Activated naive CD8-positive, alpha-beta T cell treated with anti-CD3 and anti-CD28 coated beads, Interleukin-2, amount 50 U/mL, for 24 hours (primary cell): ENCODE measurements at regions not wholly inside any gene's neighbourhood (a gene's known extent, or its start where the extent isn't known, plus 50 kb on each side); places are given as distances from the start of the nearest gene placed in this dataset.

Experiments
- ATAC-seq: fragments of 150-1000 bp; cut with Tn5 transposase; one replicate; pipeline ENCODE4 v1.10.0; 2021
- DNase-seq: peaks from one replicate; pipeline ENCODE4 v3.0.0; 2021
- H3K27ac Mint-ChIP-seq: one replicate; pipeline ENCODE4 v1.8.0; 2021; ENCODE audit warnings: mild to moderate bottlenecking, mixed read lengths
- H3K27me3 Mint-ChIP-seq: one replicate; pipeline ENCODE4 v1.8.0; 2021; ENCODE audit warnings: mixed read lengths
- H3K36me3 Mint-ChIP-seq: one replicate; pipeline ENCODE4 v1.8.0; 2021; ENCODE audit warnings: low read depth, mixed read lengths
- H3K4me1 Mint-ChIP-seq: one replicate; pipeline ENCODE4 v1.8.0; 2021; ENCODE audit warnings: mixed read lengths
- H3K4me3 Mint-ChIP-seq: one replicate; pipeline ENCODE4 v1.8.0; 2021; ENCODE audit warnings: mild to moderate bottlenecking, moderate library complexity, mixed read lengths
- H3K9me3 Mint-ChIP-seq: one replicate; pipeline ENCODE4 v1.8.0; 2021; ENCODE audit warnings: mixed read lengths

- Mint-ChIP-seq H3K36me3 (no peaks in the 10 kb centered on the region), H3K27ac (no peak overlapping the region), H3K4me3 (no peak overlapping the region), H3K4me1 (no peaks in the 10 kb centered on the region), H3K27me3 (peaks cover 2% of the 10 kb centered on the region), H3K9me3 (peaks cover 7% of the 10 kb centered on the region)
- DNase-seq (no peak), ATAC-seq (no peak)
Measured at GRCh38 chr9:16245756-16246440, 624.6 kb downstream of the BNC2 start.

- H3K27me3 Mint-ChIP-seq, result peaks cover 2% of the 10 kb centered on the region
- H3K4me3 Mint-ChIP-seq, result no peak overlapping the region
- no peaks in the 10 kb centered on the region for H3K4me1 Mint-ChIP-seq
- no peaks in the 10 kb centered on the region for H3K36me3 Mint-ChIP-seq
- ATAC-seq (no peak), DNase-seq (no peak)
- no peak overlapping the region for H3K27ac Mint-ChIP-seq
- H3K9me3 Mint-ChIP-seq, result peaks cover 7% of the 10 kb centered on the region
Measured at GRCh38 chr9:16246785-16247184, 623.7 kb downstream of the BNC2 start.

- Mint-ChIP-seq H3K36me3 (no peaks in the 10 kb centered on the region), H3K4me3 (no peak overlapping the region), H3K27ac (no peak overlapping the region), H3K4me1 (no peaks in the 10 kb centered on the region), H3K27me3 (peaks cover 2% of the 10 kb centered on the region), H3K9me3 (peaks cover 7% of the 10 kb centered on the region)
- no peak for ATAC-seq
- no peak for DNase-seq
Measured at GRCh38 chr9:16247188-16247875, 623.1 kb downstream of the BNC2 start.

GRCh38 chr9:16248822-16249221 lies 621.6 kb downstream of the BNC2 start:
- Mint-ChIP-seq H3K27me3 (peaks cover 2% of the 10 kb centered on the region), H3K4me1 (no peaks in the 10 kb centered on the region), H3K9me3 (peaks cover 7% of the 10 kb centered on the region), H3K27ac (no peak overlapping the region), H3K36me3 (no peaks in the 10 kb centered on the region), H3K4me3 (no peak overlapping the region)
- no peak for DNase-seq
- no peak for ATAC-seq

GRCh38 chr9:16252616-16253015 lies 617.9 kb downstream of the BNC2 start:
- H3K27me3 Mint-ChIP-seq, result peaks cover 2% of the 10 kb centered on the region
- DNase-seq, result no peak
- peaks cover 4% of the 10 kb centered on the region for H3K9me3 Mint-ChIP-seq

GRCh38 chr9:16254674-16255073 lies 615.8 kb downstream of the BNC2 start:
- DNase-seq, result no peak
- Mint-ChIP-seq H3K36me3 (no peaks in the 10 kb centered on the region), H3K4me3 (no peak overlapping the region), H3K27ac (no peak overlapping the region), H3K4me1 (peaks cover 5% of the 10 kb centered on the region), H3K9me3 (peaks cover 3% of the 10 kb centered on the region), H3K27me3 (no peaks in the 10 kb centered on the region)
- ATAC-seq, result no peak

More at GRCh38 chr9:16252616-16253015, 617.9 kb downstream of the BNC2 start:
- Mint-ChIP-seq H3K4me1 (no peaks in the 10 kb centered on the region), H3K4me3 (no peak overlapping the region), H3K27ac (no peak overlapping the region), H3K36me3 (no peaks in the 10 kb centered on the region)
- no peak for ATAC-seq

GRCh38 chr9:16255217-16255616 lies 615.3 kb downstream of the BNC2 start:
- DNase-seq, result no peak
- Mint-ChIP-seq H3K27me3 (no peaks in the 10 kb centered on the region), H3K4me3 (no peak overlapping the region), H3K27ac (no peak overlapping the region), H3K4me1 (peaks cover 5% of the 10 kb centered on the region), H3K36me3 (no peaks in the 10 kb centered on the region), H3K9me3 (peaks cover 3% of the 10 kb centered on the region)
- ATAC-seq, result no peak

GRCh38 chr9:16257604-16258003 lies 612.9 kb downstream of the BNC2 start:
- H3K27me3 Mint-ChIP-seq, result no peaks in the 10 kb centered on the region
- peaks cover 5% of the 10 kb centered on the region for H3K4me1 Mint-ChIP-seq
- no peak overlapping the region for H3K4me3 Mint-ChIP-seq
- DNase-seq (no peak), ATAC-seq (no peak)
- no peaks in the 10 kb centered on the region for H3K36me3 Mint-ChIP-seq
- peaks cover 3% of the 10 kb centered on the region for H3K9me3 Mint-ChIP-seq
- no peak overlapping the region for H3K27ac Mint-ChIP-seq

- Mint-ChIP-seq H3K9me3 (peaks cover 3% of the 10 kb centered on the region), H3K27ac (no peak overlapping the region), H3K4me1 (peaks cover 5% of the 10 kb centered on the region), H3K36me3 (no peaks in the 10 kb centered on the region), H3K4me3 (no peak overlapping the region), H3K27me3 (no peaks in the 10 kb centered on the region)
- ATAC-seq (no peak), DNase-seq (no peak)
Measured at GRCh38 chr9:16258191-16258590, 612.3 kb downstream of the BNC2 start.

GRCh38 chr9:16258708-16259107 lies 611.8 kb downstream of the BNC2 start:
- no peaks in the 10 kb centered on the region for H3K36me3 Mint-ChIP-seq
- H3K4me3 Mint-ChIP-seq, result no peak overlapping the region
- no peaks in the 10 kb centered on the region for H3K27me3 Mint-ChIP-seq
- DNase-seq (no peak), ATAC-seq (no peak)
- H3K27ac Mint-ChIP-seq, result no peak overlapping the region
- H3K9me3 Mint-ChIP-seq, result peaks cover 3% of the 10 kb centered on the region
- H3K4me1 Mint-ChIP-seq, result peaks cover 5% of the 10 kb centered on the region

- Mint-ChIP-seq H3K27ac (no peak overlapping the region), H3K27me3 (no peaks in the 10 kb centered on the region), H3K36me3 (no peaks in the 10 kb centered on the region), H3K9me3 (peaks cover 6% of the 10 kb centered on the region), H3K4me3 (no peak overlapping the region), H3K4me1 (peaks cover 5% of the 10 kb centered on the region)
- ATAC-seq, result no peak
- DNase-seq, result no peak
Measured at GRCh38 chr9:16262477-16263261, 607.8 kb downstream of the BNC2 start.

GRCh38 chr9:16265688-16266087 lies 604.8 kb downstream of the BNC2 start:
- DNase-seq, result no peak
- H3K27me3 Mint-ChIP-seq, result no peaks in the 10 kb centered on the region
- ATAC-seq, result no peak
- no peaks in the 10 kb centered on the region for H3K36me3 Mint-ChIP-seq
- no peak overlapping the region for H3K27ac Mint-ChIP-seq
- H3K4me1 Mint-ChIP-seq, result no peaks in the 10 kb centered on the region
- no peak overlapping the region for H3K4me3 Mint-ChIP-seq
- peaks cover 4% of the 10 kb centered on the region for H3K9me3 Mint-ChIP-seq

- Mint-ChIP-seq H3K36me3 (no peaks in the 10 kb centered on the region), H3K27ac (no peak overlapping the region), H3K4me1 (no peaks in the 10 kb centered on the region), H3K4me3 (no peak overlapping the region), H3K9me3 (peaks cover 4% of the 10 kb centered on the region), H3K27me3 (no peaks in the 10 kb centered on the region)
- DNase-seq, result peak; percentile 15
- ATAC-seq, result no peak
Measured at GRCh38 chr9:16266648-16267276, 603.7 kb downstream of the BNC2 start.

GRCh38 chr9:16267281-16268066 lies 603.0 kb downstream of the BNC2 start:
- Mint-ChIP-seq H3K27me3 (no peaks in the 10 kb centered on the region), H3K9me3 (peaks cover 4% of the 10 kb centered on the region), H3K36me3 (no peaks in the 10 kb centered on the region), H3K27ac (no peak overlapping the region), H3K4me1 (no peaks in the 10 kb centered on the region), H3K4me3 (no peak overlapping the region)
- ATAC-seq, result no peak
- DNase-seq, result no peak
